GM18526 (cell line): ENCODE measurements at regions not wholly inside any gene's neighbourhood (a gene's known extent, or its start where the extent isn't known, plus 50 kb on each side); places are given as distances from the start of the nearest gene placed in this dataset.

Experiments
- POLR2A ChIP-seq: IDR thresholded peaks from 3 replicates; pipeline ENCODE4 v1.6.1; 2011; ENCODE audit not compliant: insufficient read length; ENCODE audit errors: extremely low read depth

GRCh38 chr10:7507887-7508726 is 97.3 kb upstream of the SFMBT2 start:
- no peak for TF ChIP-seq POLR2A

GRCh38 chr10:7506571-7506970 is 95.7 kb upstream of the SFMBT2 start:
- TF ChIP-seq POLR2A: no peak

GRCh38 chr10:7505196-7505595 is 94.4 kb upstream of the SFMBT2 start:
- no peak for TF ChIP-seq POLR2A

GRCh38 chr10:7503190-7503589 is 92.4 kb upstream of the SFMBT2 start:
- no peak for TF ChIP-seq POLR2A

GRCh38 chr10:7501157-7501556 is 90.3 kb upstream of the SFMBT2 start:
- no peak for TF ChIP-seq POLR2A

GRCh38 chr10:7498111-7498510 is 87.3 kb upstream of the SFMBT2 start:
- TF ChIP-seq POLR2A: no peak

- no peak for TF ChIP-seq POLR2A
Measured at GRCh38 chr10:7493996-7494395, 83.2 kb upstream of the SFMBT2 start.

- no peak for TF ChIP-seq POLR2A
Measured at GRCh38 chr10:7492660-7493046, 81.8 kb upstream of the SFMBT2 start.

GRCh38 chr10:7491949-7492659 is 81.3 kb upstream of the SFMBT2 start:
- no peak for TF ChIP-seq POLR2A

GRCh38 chr10:7491230-7491629 is 80.4 kb upstream of the SFMBT2 start:
- no peak for TF ChIP-seq POLR2A

- no peak for TF ChIP-seq POLR2A
Measured at GRCh38 chr10:7488418-7488829, 77.6 kb upstream of the SFMBT2 start.

GRCh38 chr10:7487528-7487927 is 76.7 kb upstream of the SFMBT2 start:
- TF ChIP-seq POLR2A: no peak

GRCh38 chr10:7486528-7486927 is 75.7 kb upstream of the SFMBT2 start:
- no peak for TF ChIP-seq POLR2A

- no peak for TF ChIP-seq POLR2A
Measured at GRCh38 chr10:7485799-7486198, 75.0 kb upstream of the SFMBT2 start.

- no peak for TF ChIP-seq POLR2A
Measured at GRCh38 chr10:7485244-7485556, 74.4 kb upstream of the SFMBT2 start.

- TF ChIP-seq POLR2A: peak; percentile 24
Measured at GRCh38 chr10:7484456-7485243, 73.8 kb upstream of the SFMBT2 start.
